GM03348 (cell line): ENCODE measurements at regions not wholly inside any gene's neighbourhood (a gene's known extent, or its start where the extent isn't known, plus 50 kb on each side); places are given as distances from the start of the nearest gene placed in this dataset.
"Not testable (repeated sequence)": the region's sequence is repeated elsewhere in the genome, so short reads cannot be mapped to it uniquely, and the experiment has no call there.

ENCODE experiments used
- DNase-seq: peaks from one replicate; pipeline ENCODE4 v3.0.0; 2012; ENCODE audit warnings: low spot score

DNA sequence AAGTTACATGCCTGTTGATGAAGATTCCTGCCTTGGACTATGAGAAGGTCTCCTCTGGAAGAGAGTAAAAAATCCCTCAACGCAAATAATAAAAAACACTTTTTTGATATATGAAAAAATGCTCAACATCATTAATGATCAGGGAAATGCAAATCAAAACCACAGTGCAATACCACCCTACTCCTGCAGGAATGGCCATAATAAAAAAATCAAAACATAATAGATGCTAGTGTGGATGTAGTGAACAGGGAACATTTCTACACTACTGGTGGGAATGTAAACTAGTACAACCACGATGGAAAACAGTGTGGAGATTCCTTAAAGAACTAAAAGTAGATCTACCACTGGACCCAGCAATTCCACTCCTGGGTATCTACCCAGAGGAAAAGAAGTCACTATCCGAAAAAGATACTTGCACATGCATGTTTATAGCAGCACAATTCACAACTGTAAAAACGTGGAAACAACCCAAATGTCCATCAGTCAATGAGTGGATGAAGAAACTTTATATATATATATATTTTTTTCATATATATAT lies 352.1 kb downstream of the SOX9 start:
- DNase-seq, result not testable (repeated sequence)

DNA sequence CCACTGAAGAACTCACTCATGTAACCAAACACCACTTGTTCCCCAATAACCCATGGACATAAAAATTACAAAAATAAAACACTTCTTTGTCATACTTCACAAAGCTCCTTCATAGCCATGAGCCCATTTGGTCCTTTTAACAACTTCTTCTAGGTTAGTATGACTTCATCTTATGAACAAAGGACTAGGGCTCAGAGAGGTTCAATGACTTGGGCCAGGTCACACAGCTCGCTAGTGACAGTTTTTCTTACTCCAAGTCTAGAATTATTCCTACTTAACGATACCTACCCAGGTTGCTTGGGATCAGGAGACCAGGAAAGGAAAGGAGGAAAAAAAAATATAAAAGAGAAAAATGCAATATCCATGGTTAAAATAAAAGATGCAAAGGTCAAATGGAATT lies 353.4 kb downstream of the SOX9 start:
- DNase-seq, result no peak

DNA sequence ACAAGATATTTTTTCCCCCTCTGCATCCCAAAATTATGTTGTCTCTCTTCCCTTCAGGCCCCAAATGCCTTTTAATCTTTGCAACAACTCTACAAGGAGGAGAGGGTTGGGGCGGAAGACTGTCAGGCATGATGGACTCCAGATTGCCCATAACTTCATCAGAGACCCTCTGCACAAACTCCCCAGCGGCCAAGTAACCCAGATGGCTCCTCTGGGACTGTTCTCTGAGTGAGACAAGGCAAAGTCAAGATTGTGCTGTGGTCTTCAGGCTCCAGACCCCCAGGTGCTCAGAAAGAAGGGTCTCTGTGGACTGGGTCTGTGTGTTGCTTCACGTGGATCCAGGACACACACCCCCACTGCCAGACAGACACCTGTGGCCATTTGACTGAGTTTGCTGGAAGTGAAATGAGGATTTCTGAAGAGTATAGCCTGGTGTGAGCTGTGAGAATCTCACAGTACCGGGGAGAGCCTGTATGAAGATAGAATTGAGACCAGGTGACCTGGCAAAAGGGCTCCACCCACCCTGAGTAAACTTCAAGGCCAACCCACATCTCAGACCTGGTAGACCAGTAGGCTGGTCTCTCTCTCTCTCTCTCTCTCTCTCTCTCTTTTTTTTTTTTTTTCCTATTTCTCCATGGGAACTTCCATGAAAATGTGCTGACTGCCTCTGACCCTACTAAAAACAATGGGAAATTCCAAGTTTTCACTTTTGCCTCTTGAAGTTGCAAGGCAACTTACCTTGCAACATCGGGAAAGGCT lies 354.1 kb downstream of the SOX9 start:
- DNase-seq, result no peak

DNA sequence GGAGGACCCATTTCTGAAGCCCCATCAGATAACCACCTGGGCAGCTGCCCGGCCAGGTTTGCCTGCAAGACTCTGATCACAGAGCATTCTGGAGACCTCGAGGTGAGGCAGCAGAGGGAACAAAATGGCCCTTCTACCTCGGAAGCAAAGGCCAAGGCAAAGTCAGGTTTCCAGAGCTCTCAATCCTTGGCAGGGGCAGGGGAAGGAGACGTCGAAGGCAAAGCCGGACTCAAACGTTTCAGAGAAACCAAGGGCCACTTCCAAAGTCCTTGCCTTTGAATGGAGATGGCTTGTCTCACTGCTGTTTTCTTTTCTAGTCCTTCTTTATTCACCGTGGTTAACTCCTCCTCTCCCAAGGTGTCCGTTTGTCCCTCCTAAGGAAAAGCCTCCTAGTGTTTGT lies 355.3 kb downstream of the SOX9 start:
- DNase-seq, result no peak

DNA sequence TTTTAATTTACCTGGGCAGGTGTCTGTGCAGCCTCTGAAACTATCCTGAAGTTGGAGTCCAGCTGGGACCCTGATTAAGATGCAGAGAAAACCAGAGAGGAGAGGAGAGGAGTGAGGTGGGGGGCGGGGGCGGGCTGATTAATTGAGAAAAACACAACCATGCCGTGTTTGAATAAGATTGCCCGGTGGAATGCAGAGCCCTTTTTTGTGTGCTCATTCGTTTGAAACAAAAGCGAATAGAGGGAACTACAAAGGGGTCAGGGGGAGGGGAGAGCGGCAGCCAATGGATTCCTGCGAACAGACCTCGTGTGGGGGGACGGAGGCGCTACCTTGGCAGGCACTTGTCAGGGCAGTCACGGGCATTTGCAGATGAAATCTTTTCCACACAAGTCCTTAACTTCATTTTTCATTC lies 355.8 kb downstream of the SOX9 start:
- DNase-seq, result no peak

DNA sequence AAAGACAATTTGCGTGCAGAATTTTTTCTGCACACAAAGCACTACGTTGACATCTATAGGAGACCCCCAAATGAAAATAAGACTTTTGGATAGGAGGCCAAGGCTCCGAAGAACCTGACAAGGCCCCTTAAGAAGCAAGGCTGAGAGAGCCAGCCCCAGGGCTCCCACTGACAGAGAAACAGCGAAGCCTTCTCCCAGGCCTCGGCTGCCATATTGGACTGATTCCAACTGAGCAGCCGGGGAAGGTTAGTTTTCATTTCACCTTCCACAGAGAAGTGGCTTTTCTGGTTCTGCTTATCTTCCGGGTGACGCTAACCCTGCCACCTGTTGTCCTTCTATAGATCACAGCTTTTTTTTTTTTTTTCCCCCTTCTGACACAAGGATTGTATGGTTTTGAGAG lies 356.7 kb downstream of the SOX9 start:
- no peak for DNase-seq

DNA sequence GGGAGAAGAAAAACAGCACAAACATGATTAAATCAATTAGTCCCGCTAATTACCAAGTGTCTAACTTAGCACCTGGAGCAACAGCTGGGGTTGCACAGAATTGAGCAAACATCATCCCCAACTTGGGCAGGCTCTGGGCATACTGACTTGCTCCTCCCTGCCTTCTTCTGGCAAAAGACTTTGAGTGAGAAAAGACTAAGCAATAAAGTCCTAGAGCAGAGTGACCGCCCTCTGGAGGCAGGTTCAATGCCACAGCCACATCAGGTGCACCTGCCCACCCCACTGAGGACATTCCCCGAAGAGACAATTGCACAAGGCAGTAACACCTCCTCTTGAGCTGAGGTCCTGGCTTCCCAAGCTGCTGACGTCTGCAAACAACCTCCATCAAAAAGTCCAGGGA lies 358.3 kb downstream of the SOX9 start:
- no peak for DNase-seq

DNA sequence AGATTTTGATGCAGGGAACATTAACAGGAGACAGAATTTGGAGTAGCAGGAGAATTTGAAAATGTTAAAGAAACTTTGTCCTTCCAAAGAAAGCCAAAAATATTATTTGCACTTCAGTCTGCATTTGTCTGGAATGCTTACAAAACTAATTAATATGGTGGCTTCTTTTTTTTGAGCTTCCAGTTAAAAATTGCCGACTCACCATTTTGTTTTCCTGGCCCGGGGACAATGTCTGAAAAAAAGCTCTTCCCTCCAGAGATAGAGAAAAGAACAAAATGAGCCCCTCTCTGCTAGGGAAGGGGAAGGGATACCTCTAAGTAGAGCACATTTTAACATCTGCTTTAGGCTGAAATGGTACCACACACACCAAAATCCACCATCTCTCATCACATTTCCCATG lies 360.8 kb downstream of the SOX9 start:
- DNase-seq, result no peak

DNA sequence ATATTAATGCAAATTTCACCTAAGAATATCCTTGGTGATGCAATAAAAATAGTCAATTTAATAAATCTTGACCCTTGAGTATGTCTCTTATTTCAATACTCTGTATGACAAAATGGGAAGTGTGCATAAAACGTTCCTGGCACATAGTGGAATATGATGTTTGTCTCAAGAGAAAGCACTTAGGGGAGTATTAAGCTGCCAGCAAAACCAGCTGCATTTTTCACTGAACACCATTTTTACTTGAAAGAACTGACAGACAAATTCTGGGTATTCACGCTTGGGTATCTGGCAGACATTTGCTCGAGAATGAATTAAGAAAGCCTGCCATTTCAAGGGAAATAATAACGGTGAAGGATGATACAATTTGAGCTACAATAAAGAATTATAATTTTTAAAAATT lies 364.8 kb downstream of the SOX9 start:
- DNase-seq, result no peak

DNA sequence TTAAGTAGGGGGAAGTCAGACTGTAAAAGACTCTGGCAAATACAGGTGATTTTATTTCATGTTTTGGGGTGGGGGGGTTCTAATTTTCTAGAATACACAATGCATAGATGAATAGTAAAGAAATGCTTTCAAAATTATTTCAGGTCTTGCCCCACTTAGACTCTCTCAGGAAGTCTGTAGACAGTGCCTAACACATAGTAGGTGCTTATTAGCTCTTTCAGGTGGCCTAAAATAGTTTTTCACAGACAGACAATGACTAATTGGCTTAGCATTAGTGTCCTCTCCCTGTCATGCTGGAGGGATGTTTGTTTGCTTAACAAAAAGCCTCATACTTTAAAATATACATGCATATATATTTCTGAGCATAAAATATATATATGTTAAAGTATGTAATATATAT lies 366.0 kb downstream of the SOX9 start:
- no peak for DNase-seq

DNA sequence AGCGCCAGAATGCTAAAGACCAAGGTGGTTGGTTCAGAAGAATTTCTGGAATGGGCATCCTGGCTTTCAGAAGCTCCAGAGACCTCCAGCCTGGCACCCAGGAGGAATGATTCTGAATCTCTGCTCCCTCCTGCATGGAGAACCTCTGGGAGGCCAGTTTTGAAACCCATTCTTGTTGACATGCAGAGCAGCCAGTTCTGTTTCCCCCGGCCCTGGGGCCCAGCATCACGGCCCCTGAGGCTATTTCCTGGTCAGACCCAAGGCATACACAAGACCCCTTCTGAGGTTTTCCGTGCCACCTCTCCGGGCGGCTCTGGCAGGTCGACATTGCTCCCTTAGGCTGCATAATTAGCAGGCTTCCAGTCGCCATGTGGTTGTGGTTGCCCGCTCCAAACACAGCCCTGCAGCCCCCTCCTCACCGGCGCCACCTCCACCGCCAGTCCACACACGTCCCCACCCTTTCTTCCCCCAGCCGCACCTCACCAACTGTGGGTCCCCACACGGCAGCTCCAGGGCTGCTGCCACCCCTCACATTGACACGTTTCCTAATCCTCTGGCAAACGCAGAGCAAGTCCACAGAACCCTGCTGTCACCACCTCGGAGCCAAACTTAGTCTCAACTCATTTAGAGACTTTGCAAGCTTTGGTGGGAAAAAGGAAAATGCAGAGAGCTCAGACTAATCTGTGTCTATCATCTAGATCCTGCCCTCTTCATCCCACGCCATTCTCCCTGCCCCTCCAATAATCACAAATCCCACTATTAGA lies 367.1 kb downstream of the SOX9 start:
- no peak for DNase-seq

DNA sequence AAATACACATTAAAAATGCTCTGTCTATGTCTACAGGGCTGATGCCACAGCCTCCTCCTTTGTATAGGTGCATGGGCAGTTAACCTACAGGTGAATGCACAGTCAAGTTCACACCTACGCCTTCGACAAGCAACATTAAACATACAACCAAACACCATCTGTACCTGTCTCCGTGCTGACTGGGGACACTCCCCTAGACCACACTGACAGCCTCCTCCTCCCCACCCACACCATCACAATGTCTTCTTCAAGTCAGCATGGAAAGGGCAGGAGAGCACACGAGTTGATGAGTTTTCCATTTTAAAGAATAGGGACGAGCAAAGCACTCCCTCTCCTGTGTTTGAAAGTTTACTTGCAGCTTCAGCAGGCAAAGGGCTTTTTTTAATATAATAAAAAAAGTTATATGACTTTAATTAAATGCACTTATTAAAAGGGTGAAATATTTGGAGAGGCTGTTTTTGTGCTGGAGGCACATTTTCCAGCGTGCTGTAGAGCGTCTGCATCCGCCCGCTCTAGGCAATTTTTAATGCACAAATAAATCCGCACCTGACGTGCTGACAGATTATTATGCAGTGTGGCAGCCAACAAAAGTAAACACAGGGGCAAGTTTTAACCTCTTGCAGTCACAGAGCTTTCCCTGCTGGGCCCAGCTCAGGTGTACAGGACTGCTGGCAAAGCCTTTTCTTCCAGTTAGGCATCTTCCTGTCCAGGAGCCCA lies 367.9 kb downstream of the SOX9 start:
- DNase-seq, result no peak

DNA sequence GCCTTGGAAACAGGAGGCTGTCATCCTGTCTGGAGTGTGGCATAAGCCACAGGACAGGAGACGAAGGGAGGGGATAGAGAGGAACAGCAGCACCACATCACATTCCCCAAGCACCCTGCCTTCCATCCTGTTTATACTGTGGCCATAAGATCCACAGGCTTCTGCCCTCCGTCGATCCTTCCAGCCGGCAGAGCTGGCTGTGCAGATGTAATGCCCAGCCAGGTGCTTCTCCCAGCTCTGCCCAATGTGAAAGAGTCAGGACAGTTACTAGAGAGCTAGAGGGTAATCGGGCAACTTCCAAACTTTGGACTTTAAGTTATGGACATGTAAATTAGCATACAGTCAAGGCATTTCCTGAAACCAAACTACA lies 368.4 kb downstream of the SOX9 start:
- DNase-seq, result no peak

DNA sequence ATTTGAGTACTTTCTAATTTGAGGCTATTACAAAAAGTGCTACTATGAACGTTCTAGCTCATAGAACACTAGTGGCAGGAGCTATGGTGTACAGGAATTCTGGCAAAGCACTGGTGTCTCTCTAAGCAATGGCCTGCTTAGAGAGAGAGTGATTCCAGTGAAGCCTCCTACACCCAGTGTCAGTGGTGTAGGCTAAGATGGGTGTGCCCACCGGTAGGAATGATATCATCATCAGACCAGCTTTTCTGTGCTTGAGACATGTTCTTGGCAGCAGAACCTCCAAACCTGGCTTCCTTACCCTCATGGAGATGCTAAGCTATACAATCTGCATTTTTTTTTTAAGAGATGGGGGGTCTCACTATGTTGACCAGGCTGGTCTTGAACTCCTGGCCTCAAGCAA lies 370.3 kb downstream of the SOX9 start:
- no peak for DNase-seq

DNA sequence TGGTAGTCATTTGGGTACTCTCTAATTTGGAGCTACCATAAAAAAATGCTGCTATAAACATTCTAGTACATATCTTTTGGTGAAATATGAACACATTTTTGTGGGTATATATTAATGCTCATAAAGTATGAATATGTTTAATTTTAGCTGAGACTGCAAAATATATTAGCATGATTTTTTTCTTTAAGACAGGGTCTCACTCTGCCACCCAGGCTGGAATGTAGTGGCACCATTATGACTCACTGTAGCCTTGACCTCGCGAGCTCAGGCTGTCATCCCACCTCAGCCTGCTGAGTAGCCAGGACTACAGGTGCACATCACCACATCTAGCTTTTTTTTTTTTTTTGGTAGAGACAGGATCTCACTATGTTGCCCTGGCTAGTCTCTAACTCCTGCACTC lies 371.7 kb downstream of the SOX9 start:
- DNase-seq, result no peak

DNA sequence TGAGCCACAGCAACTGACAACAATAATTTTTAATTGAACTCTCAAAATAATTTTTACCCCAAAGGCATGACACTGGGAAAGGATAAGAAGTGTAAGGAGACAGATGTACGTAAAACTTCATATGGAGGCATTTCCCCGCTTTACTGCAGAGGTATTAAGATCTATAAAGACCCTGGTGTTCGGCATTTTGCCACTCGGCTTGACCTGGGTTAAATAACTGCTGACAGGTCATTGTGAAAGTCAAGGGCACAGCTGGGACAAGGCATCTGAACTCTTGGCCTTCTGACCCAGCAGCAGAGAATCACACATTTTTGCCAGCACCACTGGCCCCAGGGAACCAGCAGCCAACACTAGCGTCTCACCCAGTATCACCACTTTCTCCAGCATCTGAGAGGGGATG lies 372.1 kb downstream of the SOX9 start:
- DNase-seq, result no peak

DNA sequence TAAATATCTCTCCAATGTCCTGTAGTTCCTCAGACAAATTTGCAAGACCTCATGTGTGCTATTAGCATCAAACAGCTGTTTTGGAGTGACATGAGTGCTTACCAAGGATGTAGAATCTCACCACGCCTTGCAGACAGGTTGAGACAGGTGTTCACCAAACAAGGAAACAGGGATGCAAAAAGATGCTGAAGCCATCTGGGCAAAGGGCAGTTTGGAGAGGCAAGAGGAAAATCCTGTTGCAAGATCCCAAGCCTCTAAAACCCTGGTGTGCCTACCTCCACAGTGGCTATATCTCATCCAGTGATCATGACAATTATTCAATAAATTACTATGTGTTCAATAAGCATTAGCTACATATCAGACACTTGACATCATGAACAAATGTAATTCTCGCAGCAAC lies 373.7 kb downstream of the SOX9 start:
- no peak for DNase-seq

DNA sequence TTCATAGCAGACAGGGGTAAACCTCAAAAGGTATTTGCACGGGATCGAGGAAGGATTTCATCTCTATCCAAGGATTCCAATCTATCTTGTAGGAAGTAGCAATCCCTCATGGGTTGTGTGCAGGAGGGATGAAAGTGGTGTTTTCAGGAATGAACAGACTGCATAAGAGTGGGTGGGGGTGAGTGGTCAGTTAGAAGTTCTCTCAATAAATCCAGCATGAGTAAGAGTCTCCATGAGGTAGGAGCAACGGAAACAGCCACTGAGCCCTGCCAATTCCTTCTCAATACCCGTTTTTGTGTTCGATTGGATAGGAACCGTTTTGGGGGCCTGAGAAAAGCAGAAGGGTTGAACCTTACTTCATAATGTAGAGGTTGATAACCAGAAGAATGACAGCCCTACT lies 375.6 kb downstream of the SOX9 start:
- DNase-seq, result no peak

DNA sequence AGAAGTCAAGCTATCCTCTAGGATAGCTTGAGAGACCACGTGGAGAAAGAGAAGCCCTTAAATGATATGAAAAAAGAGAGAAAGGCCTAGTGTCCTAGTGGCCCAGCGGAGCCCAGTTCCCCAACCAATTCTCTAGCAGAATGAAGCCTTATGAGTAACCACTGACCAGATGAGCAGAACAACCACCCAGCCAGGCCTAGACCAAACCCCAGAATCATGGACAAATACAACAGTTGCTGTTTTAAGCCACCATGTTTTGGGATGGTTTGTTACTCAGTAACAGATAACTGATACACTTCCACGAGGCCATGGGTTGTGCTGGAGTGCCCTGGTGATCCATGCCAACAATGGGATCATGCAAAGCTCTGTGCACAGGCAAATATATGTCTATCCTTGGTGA lies 377.1 kb downstream of the SOX9 start:
- no peak for DNase-seq

DNA sequence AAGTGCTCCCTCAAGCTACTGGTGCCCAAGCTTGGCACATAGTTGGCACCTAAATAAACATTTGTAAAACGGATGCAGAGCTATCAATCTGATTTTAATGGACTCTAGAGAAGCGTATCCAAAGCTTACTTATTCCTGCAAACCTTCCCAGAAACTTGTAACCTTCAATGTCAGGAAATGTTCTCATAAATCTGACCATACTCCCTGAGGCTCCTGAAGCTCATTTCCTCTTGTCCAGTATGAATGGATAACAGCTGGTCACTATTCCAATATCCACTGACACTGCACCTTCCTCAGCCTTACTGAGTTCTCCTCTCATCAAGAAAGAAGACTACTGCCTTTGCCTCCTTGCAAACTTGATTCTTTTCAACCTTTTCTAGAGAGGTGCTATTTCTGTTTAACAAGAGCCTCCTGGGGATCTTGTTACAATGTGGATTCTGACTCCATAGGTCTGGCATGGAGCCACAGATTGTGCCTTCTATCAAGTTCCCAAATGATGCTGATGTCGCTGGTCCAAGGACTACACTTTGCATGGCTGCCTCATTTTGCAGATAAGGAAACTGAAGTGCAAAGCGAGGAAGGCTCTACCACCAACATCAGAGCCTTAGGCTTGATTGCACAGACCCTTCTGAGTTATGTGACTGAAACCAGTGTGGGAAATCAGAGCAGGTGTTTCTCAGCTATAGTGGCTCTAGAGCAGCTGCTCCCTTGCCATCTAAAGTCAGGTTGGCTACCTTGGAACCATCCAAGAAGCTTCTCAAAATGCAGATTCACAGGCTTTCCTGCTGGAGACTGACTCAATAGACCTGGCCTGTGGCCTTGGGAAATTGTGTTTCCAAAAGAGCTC lies 377.8 kb downstream of the SOX9 start:
- DNase-seq, result no peak

DNA sequence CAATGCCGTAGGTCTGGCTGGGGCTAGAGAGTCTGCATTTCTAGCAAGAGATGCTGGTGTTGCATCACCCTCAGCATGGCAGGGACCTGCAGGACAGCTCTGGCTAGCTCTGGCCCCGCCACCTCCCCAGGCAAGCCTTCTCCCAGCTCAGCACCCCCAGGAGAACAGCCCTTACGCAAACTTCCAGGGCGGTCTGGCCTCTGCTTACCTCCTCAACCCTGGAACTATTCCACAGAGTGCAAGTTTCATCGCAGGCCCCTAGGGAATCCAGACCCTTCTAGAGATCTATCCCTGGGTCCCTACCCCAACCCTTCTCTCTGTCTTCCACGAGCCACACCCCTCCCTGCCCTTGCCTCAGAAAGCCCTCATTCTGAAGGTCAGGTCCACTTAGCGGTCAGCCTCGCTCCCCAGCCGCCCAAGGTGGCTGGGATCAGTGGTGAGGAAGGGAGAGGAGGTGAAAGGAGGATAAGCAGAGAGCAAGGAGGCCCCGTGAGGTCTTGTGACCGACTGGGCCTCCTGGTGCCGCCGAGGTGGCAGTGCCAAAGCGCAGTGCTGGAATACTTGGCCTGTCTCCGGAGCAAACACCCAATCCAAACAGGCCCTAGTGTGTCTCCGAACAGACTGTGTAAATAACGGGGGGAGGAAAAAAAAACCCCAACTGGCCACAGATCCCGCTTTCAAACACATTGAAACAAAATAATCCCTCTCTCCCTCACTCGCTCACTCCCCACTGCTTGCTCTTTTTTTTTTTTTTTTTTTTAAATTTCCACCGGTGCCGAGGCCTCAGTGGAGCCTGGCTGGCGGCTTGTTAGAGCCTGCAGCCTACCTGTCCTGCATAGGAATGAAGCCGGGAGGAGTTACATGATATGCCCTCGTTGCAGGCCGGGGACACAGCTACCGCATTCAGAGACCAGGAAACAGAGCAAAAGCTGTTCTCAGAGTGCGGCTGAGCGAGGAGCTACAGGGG lies 380.9 kb downstream of the SOX9 start:
- no peak for DNase-seq
